ENCODE measurements at regions not wholly inside any gene's neighbourhood (a gene's known extent, or its start where the extent isn't known, plus 50 kb on each side); places are given as distances from the start of the nearest gene placed in this dataset.

GRCh38 chr9:36764364-36765076, 191.8 kb downstream of the MELK start:
- DNase-seq: no peak

GRCh38 chr9:36765077-36765390, 192.3 kb downstream of the MELK start:
- no peak for DNase-seq

GRCh38 chr9:36765468-36766341, 193.0 kb downstream of the MELK start:
- peak; percentile 90 for DNase-seq

- DNase-seq: no peak
Measured at GRCh38 chr9:36768677-36769076, 196.0 kb downstream of the MELK start.

- DNase-seq: no peak
Measured at GRCh38 chr9:36770025-36770424, 197.3 kb downstream of the MELK start.

- no peak for DNase-seq
Measured at GRCh38 chr9:36772449-36773403, 200.0 kb downstream of the MELK start.

- no peak for DNase-seq
Measured at GRCh38 chr9:36778682-36779081, 206.0 kb downstream of the MELK start.

GRCh38 chr9:36779582-36779981, 206.9 kb downstream of the MELK start:
- no peak for DNase-seq

GRCh38 chr9:36780186-36780585, 207.5 kb downstream of the MELK start:
- no peak for DNase-seq

- no peak for DNase-seq
Measured at GRCh38 chr9:36781533-36781932, 208.8 kb downstream of the MELK start.

Measured in NCI-H2227 treated with DMSO at 0.1 percent for 48 hours (cell line).